Gastroesophageal sphincter (tissue), 2 donors: ENCODE measurements at regions not wholly inside any gene's neighbourhood (a gene's known extent, or its start where the extent isn't known, plus 50 kb on each side); places are given as distances from the start of the nearest gene placed in this dataset.

Experiments used
- EP300 ChIP-seq: sonication (generic); formaldehyde crosslinking; IDR thresholded peaks from one replicate; pipeline ENCODE4 v1.6.1; 2017; ENCODE audit warnings: antibody characterized with exemption, mild to moderate bottlenecking
- POLR2A ChIP-seq, 2 donors: fragments of 450-650 bp; IDR thresholded peaks; one replicate each; pipeline ENCODE4 v1.6.1; 2017; ENCODE audit warnings: antibody characterized with exemption in 2 of 2, mild to moderate bottlenecking in 2 of 2, moderate library complexity in 1 of 2
- POLR2AphosphoS5 ChIP-seq: sonication (generic); formaldehyde crosslinking; IDR thresholded peaks from one replicate; pipeline ENCODE4 v1.6.1; 2017; ENCODE audit warnings: antibody characterized with exemption

GRCh38 chr4:149964001-149964796 lies 114.0 kb upstream of the DCLK2 start:
- TF ChIP-seq POLR2A (IDR thresholded peaks at IDR 0.05) = no peak
- no peak for TF ChIP-seq EP300
- no peak for TF ChIP-seq POLR2AphosphoS5
